ENCODE measurements at regions not wholly inside any gene's neighbourhood (a gene's known extent, or its start where the extent isn't known, plus 50 kb on each side); places are given as distances from the start of the nearest gene placed in this dataset.

DNA sequence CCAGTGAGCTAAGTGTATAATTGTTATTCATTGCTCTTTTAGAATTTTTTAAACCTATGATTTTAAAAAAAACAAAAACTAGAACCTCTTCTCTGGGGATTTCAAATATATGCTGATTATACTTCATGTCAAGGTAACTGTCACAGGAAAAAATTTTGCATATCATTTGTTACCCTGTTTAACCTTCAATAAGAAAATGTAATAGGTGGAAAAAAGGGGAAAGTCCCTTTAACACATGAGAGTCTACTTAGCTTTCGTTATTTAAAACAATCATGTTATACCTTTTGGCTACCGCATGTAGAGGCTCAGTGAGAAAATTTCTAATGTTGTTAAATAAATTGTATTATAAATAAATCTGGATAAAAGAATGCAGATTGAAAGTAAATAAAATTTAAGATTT lies 190.1 kb upstream of the AKR1E2 start:
- no peak overlapping the region for H3K4me3 ChIP-seq (ENCODE audit: low read length)
- TF ChIP-seq, protein P1, sequence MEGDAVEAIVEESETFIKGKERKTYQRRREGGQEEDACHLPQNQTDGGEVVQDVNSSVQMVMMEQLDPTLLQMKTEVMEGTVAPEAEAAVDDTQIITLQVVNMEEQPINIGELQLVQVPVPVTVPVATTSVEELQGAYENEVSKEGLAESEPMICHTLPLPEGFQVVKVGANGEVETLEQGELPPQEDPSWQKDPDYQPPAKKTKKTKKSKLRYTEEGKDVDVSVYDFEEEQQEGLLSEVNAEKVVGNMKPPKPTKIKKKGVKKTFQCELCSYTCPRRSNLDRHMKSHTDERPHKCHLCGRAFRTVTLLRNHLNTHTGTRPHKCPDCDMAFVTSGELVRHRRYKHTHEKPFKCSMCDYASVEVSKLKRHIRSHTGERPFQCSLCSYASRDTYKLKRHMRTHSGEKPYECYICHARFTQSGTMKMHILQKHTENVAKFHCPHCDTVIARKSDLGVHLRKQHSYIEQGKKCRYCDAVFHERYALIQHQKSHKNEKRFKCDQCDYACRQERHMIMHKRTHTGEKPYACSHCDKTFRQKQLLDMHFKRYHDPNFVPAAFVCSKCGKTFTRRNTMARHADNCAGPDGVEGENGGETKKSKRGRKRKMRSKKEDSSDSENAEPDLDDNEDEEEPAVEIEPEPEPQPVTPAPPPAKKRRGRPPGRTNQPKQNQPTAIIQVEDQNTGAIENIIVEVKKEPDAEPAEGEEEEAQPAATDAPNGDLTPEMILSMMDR (IDR thresholded peaks at IDR 0.05; ENCODE audit: insufficient read depth, low read depth, low read length, missing control alignments): no peak
- DNase-seq (ENCODE audit: low read depth): no peak

DNA sequence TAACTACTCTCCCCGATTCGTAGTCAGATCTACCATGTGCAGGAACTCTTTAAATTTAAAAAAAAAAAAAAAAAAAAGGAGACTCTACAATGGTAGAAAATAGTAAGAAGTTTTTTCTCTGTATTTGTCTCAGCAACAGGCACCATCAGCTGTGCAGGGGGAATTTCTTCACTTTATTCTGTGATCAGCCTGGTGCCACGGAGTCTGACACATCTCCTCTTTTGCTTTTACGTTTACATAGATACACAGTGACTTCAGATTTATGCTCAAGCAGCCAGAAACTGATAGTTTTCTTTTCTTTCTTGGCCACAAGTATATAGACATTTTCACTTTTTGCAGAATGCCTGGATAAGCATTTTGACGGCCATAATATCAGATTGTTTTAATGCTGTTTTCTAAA lies 190.6 kb upstream of the AKR1E2 start:
- no peak for DNase-seq (ENCODE audit: low read depth)
- H3K4me3 ChIP-seq (ENCODE audit: low read length): no peak overlapping the region
- TF ChIP-seq, protein P1 (IDR thresholded peaks at IDR 0.05; ENCODE audit: insufficient read depth, low read depth, low read length, missing control alignments): no peak

DNA sequence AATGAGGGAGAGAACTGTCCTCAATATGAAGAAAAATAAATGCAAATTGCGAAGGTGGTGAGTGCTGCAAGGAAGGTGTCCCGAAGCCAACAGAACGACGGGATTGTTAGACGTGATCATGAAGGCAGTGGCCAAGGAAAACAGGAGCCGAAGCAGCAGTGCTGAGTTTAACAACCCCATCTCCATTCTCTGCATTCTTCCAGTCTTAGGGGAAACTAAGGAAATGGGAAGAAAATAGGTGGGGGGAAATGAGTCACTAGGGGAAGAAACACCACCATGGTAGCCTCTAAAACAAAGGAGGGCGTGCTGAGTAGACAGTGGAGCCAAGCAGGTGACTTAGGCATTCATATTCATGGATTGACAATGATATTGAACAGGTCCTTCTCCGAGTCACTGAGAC lies 192.2 kb upstream of the AKR1E2 start:
- DNase-seq (ENCODE audit: low read depth): no peak
- TF ChIP-seq, protein P1 (IDR thresholded peaks at IDR 0.05; ENCODE audit: insufficient read depth, low read depth, low read length, missing control alignments): no peak
- H3K4me3 ChIP-seq (ENCODE audit: low read length): no peak overlapping the region

DNA sequence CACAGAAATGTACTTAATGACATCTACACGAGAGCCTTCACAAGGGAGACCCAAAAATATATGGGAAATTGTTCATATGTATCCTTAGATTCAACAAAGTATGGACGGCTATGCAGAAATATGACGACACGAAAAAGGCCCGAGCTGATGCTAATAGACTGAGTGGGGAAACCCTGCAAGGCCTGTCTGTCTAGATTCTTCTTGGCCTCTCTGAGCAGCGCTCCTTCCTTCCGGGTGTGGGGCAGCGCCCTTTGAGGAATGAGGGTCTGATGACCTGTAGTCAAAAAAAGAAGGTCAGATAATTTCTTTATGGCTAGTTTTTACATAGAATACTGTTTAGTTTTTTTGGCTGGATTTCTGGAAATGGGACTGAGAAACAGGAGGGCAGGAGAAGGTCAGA lies 192.8 kb upstream of the AKR1E2 start:
- TF ChIP-seq, protein P1 (IDR thresholded peaks at IDR 0.05; ENCODE audit: insufficient read depth, low read depth, low read length, missing control alignments): no peak
- DNase-seq (ENCODE audit: low read depth): no peak
- H3K4me3 ChIP-seq (ENCODE audit: low read length): no peak overlapping the region

DNA sequence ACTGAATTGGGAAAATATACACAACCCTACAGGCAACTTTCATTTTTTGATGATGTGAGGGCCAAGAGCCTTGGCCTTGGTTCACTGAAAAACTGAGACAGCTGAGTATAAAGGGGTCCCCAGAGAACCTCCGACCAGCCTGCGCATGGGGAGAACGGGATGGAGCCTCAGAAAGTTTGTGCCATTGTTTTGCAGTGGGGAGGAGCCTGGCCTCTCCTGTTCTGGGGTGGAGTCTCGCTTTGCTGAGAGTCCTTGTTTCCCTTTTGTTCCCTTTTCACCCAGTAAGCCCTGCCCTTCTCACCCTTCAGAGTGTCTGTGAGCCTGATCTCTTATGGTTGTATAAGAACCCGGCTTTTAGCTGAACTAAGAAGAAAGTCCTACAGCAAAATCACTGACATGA lies 193.2 kb upstream of the AKR1E2 start:
- DNase-seq (ENCODE audit: low read depth): no peak
- no peak overlapping the region for H3K4me3 ChIP-seq (ENCODE audit: low read length)

DNA sequence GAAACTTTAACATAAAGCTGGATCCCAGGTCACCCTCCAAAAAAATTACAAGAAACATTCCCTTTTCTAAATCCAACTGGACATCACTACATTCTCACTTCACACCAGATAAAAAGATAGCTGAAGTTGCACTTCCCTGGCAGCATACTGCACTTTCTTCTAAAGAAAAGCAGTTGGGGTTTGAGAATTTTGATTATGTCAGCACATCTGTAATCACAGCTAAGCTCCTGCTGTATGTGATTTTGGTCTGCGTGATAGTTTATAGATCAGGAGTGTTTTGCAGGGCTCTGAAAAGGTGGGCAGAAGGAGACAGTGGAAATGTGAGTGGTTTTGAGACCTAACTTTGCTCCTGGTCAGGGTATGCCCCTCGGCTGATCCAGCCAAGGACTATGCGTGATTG lies 199.1 kb upstream of the AKR1E2 start:
- DNase-seq (ENCODE audit: low read depth): no peak
- TF ChIP-seq, protein P1 (IDR thresholded peaks at IDR 0.05; ENCODE audit: insufficient read depth, low read depth, low read length, missing control alignments): no peak
- no peak overlapping the region for H3K4me3 ChIP-seq (ENCODE audit: low read length)

More for the DNA sequence above, 193.2 kb upstream of the AKR1E2 start:
- TF ChIP-seq, protein P1 (IDR thresholded peaks at IDR 0.05; ENCODE audit: insufficient read depth, low read depth, low read length, missing control alignments): no peak

DNA sequence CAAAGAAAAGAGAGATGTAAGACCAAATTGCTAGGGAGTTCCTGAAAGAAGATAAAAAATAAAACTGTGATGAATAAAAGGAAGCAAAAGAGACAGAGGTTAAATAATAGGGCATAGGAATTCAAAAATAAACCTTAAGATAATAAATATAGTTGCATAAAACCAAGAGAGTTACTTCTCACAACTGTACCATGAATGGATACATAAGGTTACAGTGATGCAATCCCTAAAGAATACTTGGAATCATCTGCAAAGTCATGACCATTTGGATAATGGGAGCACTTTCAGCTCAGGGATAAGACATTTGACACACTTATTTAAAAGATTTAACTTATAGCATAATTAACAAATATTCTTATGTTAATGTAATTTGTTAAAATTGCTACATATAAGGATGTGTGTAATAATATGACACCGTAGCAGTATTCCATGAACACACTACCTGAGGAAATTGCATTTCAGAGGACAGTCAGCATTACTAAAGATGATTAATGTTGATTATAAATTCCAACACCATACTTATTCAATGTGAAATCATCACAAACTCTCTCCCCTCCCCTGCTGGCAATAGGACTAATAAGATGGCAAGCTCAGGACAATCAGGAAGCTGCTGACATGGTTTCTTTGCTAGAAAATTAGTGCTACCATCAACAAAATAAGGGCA lies 202.1 kb upstream of the AKR1E2 start:
- DNase-seq (ENCODE audit: low read depth): peak; percentile 74
- TF ChIP-seq, protein P1 (IDR thresholded peaks at IDR 0.05; ENCODE audit: insufficient read depth, low read depth, low read length, missing control alignments): no peak
- no peak overlapping the region for H3K4me3 ChIP-seq (ENCODE audit: low read length)
